OCI-LY7 (cell line): ENCODE measurements at regions not wholly inside any gene's neighbourhood (a gene's known extent, or its start where the extent isn't known, plus 50 kb on each side); places are given as distances from the start of the nearest gene placed in this dataset.

Experiments used
- EZH2phosphoT487 ChIP-seq: fragments of 200-600 bp; sonication (generic); IDR thresholded peaks from 2 replicates; pipeline ENCODE4 v1.6.1; 2018; ENCODE audit warnings: low read depth, borderline replicate concordance, mild to moderate bottlenecking, mixed run types, antibody characterized with exemption, low read length, moderate library complexity, mixed read lengths
- TF ChIP-seq, protein P1 (sequence below): fragments of 200-600 bp; sonication (generic); conservative IDR thresholded peaks from 2 replicates; pipeline ENCODE4 v1.5.1; 2014; ENCODE audit warnings: mild to moderate bottlenecking, antibody characterized with exemption, low read length, moderate library complexity, mixed read lengths

- TF ChIP-seq, protein P1, sequence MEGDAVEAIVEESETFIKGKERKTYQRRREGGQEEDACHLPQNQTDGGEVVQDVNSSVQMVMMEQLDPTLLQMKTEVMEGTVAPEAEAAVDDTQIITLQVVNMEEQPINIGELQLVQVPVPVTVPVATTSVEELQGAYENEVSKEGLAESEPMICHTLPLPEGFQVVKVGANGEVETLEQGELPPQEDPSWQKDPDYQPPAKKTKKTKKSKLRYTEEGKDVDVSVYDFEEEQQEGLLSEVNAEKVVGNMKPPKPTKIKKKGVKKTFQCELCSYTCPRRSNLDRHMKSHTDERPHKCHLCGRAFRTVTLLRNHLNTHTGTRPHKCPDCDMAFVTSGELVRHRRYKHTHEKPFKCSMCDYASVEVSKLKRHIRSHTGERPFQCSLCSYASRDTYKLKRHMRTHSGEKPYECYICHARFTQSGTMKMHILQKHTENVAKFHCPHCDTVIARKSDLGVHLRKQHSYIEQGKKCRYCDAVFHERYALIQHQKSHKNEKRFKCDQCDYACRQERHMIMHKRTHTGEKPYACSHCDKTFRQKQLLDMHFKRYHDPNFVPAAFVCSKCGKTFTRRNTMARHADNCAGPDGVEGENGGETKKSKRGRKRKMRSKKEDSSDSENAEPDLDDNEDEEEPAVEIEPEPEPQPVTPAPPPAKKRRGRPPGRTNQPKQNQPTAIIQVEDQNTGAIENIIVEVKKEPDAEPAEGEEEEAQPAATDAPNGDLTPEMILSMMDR, result peak; percentile 38; the same call in 1 of the 2 replicates
- no peak for TF ChIP-seq EZH2phosphoT487
Observed at GRCh38 chr1:198829944-198830343, 191.1 kb downstream of the PTPRC start.
